ENCODE measurements at regions not wholly inside any gene's neighbourhood (a gene's known extent, or its start where the extent isn't known, plus 50 kb on each side); places are given as distances from the start of the nearest gene placed in this dataset.

DNA sequence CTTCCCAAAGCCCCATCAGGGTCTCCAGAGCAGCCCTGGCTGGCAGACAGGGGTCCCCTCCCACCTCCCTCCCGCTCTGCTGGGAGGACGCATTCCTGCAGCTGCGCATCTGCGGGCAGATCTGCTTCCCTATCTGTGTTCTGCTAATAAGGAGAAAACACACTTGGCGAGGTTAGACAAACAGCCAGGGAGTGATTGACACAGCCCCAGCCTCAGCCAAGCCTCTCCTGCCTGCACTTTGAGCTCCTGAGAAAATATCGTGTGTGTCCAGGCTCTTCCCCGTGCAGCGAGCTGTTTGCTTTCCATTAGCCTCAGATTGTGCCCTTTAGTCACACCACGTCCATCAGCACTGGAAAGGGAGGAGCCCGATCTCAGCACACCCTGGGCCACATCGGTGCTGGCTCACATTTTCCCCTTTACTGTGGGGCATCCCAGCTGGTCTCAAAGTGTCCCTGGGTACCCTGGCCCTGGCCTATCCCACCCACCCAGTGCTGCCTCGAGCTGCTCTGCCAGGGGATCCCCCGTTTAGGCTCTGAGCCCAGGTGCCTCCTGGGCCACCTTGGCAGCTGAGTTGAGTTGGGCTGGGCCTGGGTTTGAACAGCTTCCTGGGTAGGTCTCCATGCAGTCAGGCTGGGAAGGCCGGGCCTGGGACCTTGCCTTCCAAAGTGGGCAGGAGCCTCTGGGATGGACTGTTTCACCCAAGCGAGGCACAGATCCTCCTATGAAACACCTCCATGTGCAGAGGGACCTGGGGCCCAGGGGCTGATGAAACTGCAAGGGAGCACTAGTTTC, 61.1 kb downstream of the BARX1 start (continued):
- TF ChIP-seq RNF219 (CRISPR knock-in tag; IDR thresholded peaks at IDR 0.05): no peak
- no peak for TF ChIP-seq CEBPB (IDR thresholded peaks at IDR 0.05; ENCODE audit: borderline replicate concordance, low read depth, low read length)
- TF ChIP-seq YEATS4 (CRISPR knock-in tag; IDR thresholded peaks at IDR 0.05; ENCODE audit: borderline replicate concordance): no peak
- no peak for TF ChIP-seq EHMT2 (IDR thresholded peaks at IDR 0.05; ENCODE audit: borderline replicate concordance, low read depth, low read length)
- TF ChIP-seq HOXA3 (CRISPR knock-in tag; IDR thresholded peaks at IDR 0.05): peak; percentile 76
- TF ChIP-seq ZNF788 (CRISPR knock-in tag; IDR thresholded peaks at IDR 0.05; ENCODE audit: borderline replicate concordance): peak; percentile 21; the same call in 1 of the 2 replicates
- TF ChIP-seq, protein P1, sequence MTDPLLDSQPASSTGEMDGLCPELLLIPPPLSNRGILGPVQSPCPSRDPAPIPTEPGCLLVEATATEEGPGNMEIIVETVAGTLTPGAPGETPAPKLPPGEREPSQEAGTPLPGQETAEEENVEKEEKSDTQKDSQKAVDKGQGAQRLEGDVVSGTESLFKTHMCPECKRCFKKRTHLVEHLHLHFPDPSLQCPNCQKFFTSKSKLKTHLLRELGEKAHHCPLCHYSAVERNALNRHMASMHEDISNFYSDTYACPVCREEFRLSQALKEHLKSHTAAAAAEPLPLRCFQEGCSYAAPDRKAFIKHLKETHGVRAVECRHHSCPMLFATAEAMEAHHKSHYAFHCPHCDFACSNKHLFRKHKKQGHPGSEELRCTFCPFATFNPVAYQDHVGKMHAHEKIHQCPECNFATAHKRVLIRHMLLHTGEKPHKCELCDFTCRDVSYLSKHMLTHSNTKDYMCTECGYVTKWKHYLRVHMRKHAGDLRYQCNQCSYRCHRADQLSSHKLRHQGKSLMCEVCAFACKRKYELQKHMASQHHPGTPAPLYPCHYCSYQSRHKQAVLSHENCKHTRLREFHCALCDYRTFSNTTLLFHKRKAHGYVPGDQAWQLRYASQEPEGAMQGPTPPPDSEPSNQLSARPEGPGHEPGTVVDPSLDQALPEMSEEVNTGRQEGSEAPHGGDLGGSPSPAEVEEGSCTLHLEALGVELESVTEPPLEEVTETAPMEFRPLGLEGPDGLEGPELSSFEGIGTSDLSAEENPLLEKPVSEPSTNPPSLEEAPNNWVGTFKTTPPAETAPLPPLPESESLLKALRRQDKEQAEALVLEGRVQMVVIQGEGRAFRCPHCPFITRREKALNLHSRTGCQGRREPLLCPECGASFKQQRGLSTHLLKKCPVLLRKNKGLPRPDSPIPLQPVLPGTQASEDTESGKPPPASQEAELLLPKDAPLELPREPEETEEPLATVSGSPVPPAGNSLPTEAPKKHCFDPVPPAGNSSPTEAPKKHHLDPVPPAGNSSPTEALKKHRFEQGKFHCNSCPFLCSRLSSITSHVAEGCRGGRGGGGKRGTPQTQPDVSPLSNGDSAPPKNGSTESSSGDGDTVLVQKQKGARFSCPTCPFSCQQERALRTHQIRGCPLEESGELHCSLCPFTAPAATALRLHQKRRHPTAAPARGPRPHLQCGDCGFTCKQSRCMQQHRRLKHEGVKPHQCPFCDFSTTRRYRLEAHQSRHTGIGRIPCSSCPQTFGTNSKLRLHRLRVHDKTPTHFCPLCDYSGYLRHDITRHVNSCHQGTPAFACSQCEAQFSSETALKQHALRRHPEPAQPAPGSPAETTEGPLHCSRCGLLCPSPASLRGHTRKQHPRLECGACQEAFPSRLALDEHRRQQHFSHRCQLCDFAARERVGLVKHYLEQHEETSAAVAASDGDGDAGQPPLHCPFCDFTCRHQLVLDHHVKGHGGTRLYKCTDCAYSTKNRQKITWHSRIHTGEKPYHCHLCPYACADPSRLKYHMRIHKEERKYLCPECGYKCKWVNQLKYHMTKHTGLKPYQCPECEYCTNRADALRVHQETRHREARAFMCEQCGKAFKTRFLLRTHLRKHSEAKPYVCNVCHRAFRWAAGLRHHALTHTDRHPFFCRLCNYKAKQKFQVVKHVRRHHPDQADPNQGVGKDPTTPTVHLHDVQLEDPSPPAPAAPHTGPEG (CRISPR knock-in tag; IDR thresholded peaks at IDR 0.05): no peak
- TF ChIP-seq CBX5 (CRISPR knock-in tag; IDR thresholded peaks at IDR 0.05; ENCODE audit: borderline replicate concordance): no peak; the same call in 1 of the 2 replicates
- TF ChIP-seq TCF12 (IDR thresholded peaks at IDR 0.05): no peak
- no peak for TF ChIP-seq TCF12 (CRISPR knock-in tag; IDR thresholded peaks at IDR 0.05)
- peak; percentile 79 for TF ChIP-seq PHF21A (CRISPR knock-in tag; IDR thresholded peaks at IDR 0.05)
- 0 out of 2 replicates have a peak, but pooled peaks have one; percentile 3 for TF ChIP-seq SUZ12 (IDR thresholded peaks at IDR 0.05; ENCODE audit: low read depth, low read length)
- peak; percentile 96 for TF ChIP-seq ZNF292 (CRISPR knock-in tag; IDR thresholded peaks at IDR 0.05; ENCODE audit: borderline replicate concordance, low read depth)
- no peak for TF ChIP-seq ZNF672 (CRISPR knock-in tag; IDR thresholded peaks at IDR 0.05)
- 0 out of 4 replicates have a peak, but pooled peaks of 1 of the 2 experiments have one; percentile 14 for TF ChIP-seq POLR2A (IDR thresholded peaks at IDR 0.05; ENCODE audit: insufficient read depth in 1 of 2, low read depth in 2 of 2, low read length in 2 of 2)
- TF ChIP-seq RARA (CRISPR knock-in tag; IDR thresholded peaks at IDR 0.05): peak; percentile 63
- TF ChIP-seq ZNF556 (CRISPR knock-in tag; IDR thresholded peaks at IDR 0.05; ENCODE audit: borderline replicate concordance): peak; percentile 74; the same call in 1 of the 2 replicates
- TF ChIP-seq EP300 (IDR thresholded peaks at IDR 0.05; ENCODE audit: low read depth in 2 of 2, low read length in 2 of 2): peak in 1 of 2 experiments; percentile 22; a peak in 1 of 4 replicates
- TF ChIP-seq EP300 (CRISPR knock-in tag; IDR thresholded peaks at IDR 0.05; ENCODE audit: borderline replicate concordance): no peak
- TF ChIP-seq ZNF263 (CRISPR knock-in tag; IDR thresholded peaks at IDR 0.05): peak; percentile 90
- TF ChIP-seq GATAD1 (CRISPR knock-in tag; IDR thresholded peaks at IDR 0.05): no peak

Measured in HepG2 (cell line).